SK-N-SH treated with all-trans-retinoic acid at 6 μM for 48 hours (cell line): ENCODE measurements at regions not wholly inside any gene's neighbourhood (a gene's known extent, or its start where the extent isn't known, plus 50 kb on each side); places are given as distances from the start of the nearest gene placed in this dataset.

Experiments used
- ATAC-seq: fragments of 200-7000 bp; cut with Tn5 transposase; 3 replicates; pipeline ENCODE4 v1.9.1; 2020; ENCODE audit warnings: mild to moderate bottlenecking, moderate library complexity
- ARNTL ChIP-seq: fragments of 450-650 bp; formaldehyde crosslinking; IDR thresholded peaks from 2 replicates; pipeline ENCODE4 v1.5.0; 2020; ENCODE audit warnings: low read depth, mild to moderate bottlenecking, moderate library complexity, borderline replicate concordance
- BACH2 ChIP-seq: fragments of 250-450 bp; sonication (Bioruptor Pico); IDR thresholded peaks from 2 replicates; pipeline ENCODE4 v1.9.0; 2021; ENCODE audit warnings: mild to moderate bottlenecking, borderline replicate concordance
- CREB5 ChIP-seq: fragments of 250-450 bp; sonication (Bioruptor Pico); IDR thresholded peaks from 2 replicates; pipeline ENCODE4 v1.5.1; 2020; ENCODE audit warnings: low read depth, mild to moderate bottlenecking, moderate library complexity
- CSDC2 ChIP-seq: fragments of 250-450 bp; sonication (Bioruptor Pico); IDR thresholded peaks from 2 replicates; pipeline ENCODE4 v1.5.0; 2020; ENCODE audit warnings: mild to moderate bottlenecking, moderate library complexity
- CSRNP3 ChIP-seq: fragments of 250-450 bp; sonication (Bioruptor Pico); IDR thresholded peaks from 2 replicates; pipeline ENCODE4 v1.5.1; 2021; ENCODE audit warnings: mild to moderate bottlenecking, moderate library complexity
- ESRRG ChIP-seq: fragments of 250-450 bp; sonication (Bioruptor Pico); IDR thresholded peaks from 2 replicates; pipeline ENCODE4 v1.6.1; 2021; ENCODE audit warnings: mild to moderate bottlenecking
- GLIS3 ChIP-seq: fragments of 250-450 bp; sonication (Bioruptor Pico); IDR thresholded peaks from 2 replicates; pipeline ENCODE4 v1.5.0; 2020; ENCODE audit warnings: mild to moderate bottlenecking, moderate library complexity
- ISL1 ChIP-seq: fragments of 250-450 bp; sonication (Bioruptor Pico); IDR thresholded peaks from 2 replicates; pipeline ENCODE4 v2.1.2; 2022; ENCODE audit warnings: mild to moderate bottlenecking, moderate library complexity
- OSR1 ChIP-seq: fragments of 250-450 bp; sonication (Bioruptor Pico); IDR thresholded peaks from 2 replicates; pipeline ENCODE4 v1.8.0; 2022; ENCODE audit warnings: moderate library complexity, mild to moderate bottlenecking, inconsistent platforms
- PATZ1 ChIP-seq: fragments of 250-450 bp; sonication (Bioruptor Pico); IDR thresholded peaks from 2 replicates; pipeline ENCODE4 v1.8.0; 2020; ENCODE audit warnings: mild to moderate bottlenecking, moderate library complexity, borderline replicate concordance
- POU6F1 ChIP-seq: fragments of 250-450 bp; sonication (Bioruptor Pico); IDR thresholded peaks from 2 replicates; pipeline ENCODE4 v1.8.0; 2021; ENCODE audit warnings: low read depth, mild to moderate bottlenecking, moderate library complexity, borderline replicate concordance
- PPARA ChIP-seq: fragments of 250-450 bp; sonication (Bioruptor Pico); IDR thresholded peaks from 2 replicates; pipeline ENCODE4 v1.5.0; 2020; ENCODE audit warnings: mild to moderate bottlenecking, borderline replicate concordance
- RARB ChIP-seq: fragments of 250-450 bp; sonication (Bioruptor Pico); IDR thresholded peaks from 2 replicates; pipeline ENCODE4 v1.8.0; 2021; ENCODE audit warnings: mild to moderate bottlenecking, moderate library complexity
- SNAI2 ChIP-seq: fragments of 250-450 bp; sonication (Bioruptor Pico); IDR thresholded peaks from 2 replicates; pipeline ENCODE4 v1.5.0; 2020; ENCODE audit warnings: mild to moderate bottlenecking, moderate library complexity
- TCF4 ChIP-seq: fragments of 250-450 bp; sonication (Bioruptor Pico); IDR thresholded peaks from 2 replicates; pipeline ENCODE4 v1.8.0; 2021; ENCODE audit warnings: mild to moderate bottlenecking, moderate library complexity, borderline replicate concordance
- TOX ChIP-seq: fragments of 250-450 bp; sonication (Bioruptor Pico); IDR thresholded peaks from 2 replicates; pipeline ENCODE4 v1.8.0; 2021; ENCODE audit warnings: mild to moderate bottlenecking, moderate library complexity, borderline replicate concordance
- TSHZ2 ChIP-seq: fragments of 250-450 bp; sonication (Bioruptor Pico); IDR thresholded peaks from 2 replicates; pipeline ENCODE4 v1.5.0; 2020; ENCODE audit warnings: mild to moderate bottlenecking, moderate library complexity
- ZC3H10 ChIP-seq: fragments of 250-450 bp; sonication (Bioruptor Pico); IDR thresholded peaks from 2 replicates; pipeline ENCODE4 v1.5.1; 2021; ENCODE audit warnings: mild to moderate bottlenecking, moderate library complexity
- ZFP3 ChIP-seq: fragments of 250-450 bp; sonication (Bioruptor Pico); IDR thresholded peaks from 2 replicates; pipeline ENCODE4 v1.5.0; 2020; ENCODE audit warnings: mild to moderate bottlenecking, moderate library complexity
- ZFP30 ChIP-seq: fragments of 450-650 bp; formaldehyde crosslinking; IDR thresholded peaks from 2 replicates; pipeline ENCODE4 v1.5.0; 2022; ENCODE audit warnings: mild to moderate bottlenecking, moderate library complexity
- ZNF565 ChIP-seq: fragments of 450-650 bp; formaldehyde crosslinking; conservative IDR thresholded peaks from 2 replicates; pipeline ENCODE4 v1.5.0; 2020; ENCODE audit warnings: low read depth, mild to moderate bottlenecking, moderate library complexity
- ZNF70 ChIP-seq: fragments of 450-650 bp; formaldehyde crosslinking; IDR thresholded peaks from 2 replicates; pipeline ENCODE4 v1.5.0; 2020; ENCODE audit warnings: mild to moderate bottlenecking, moderate library complexity
- ZNF8 ChIP-seq: fragments of 450-650 bp; formaldehyde crosslinking; IDR thresholded peaks from 2 replicates; pipeline ENCODE4 v1.5.0; 2020; ENCODE audit warnings: mild to moderate bottlenecking, moderate library complexity

- TF ChIP-seq POU6F1 (CRISPR knock-in tag) (no peak), RARB (no peak), GLIS3 (CRISPR knock-in tag) (no peak)
These were observed 73.8 kb downstream of the CAVIN2 start (continued) for GRCh38 chr2:191773136-191773535.

GRCh38 chr2:191777351-191777750 is 69.5 kb downstream of the CAVIN2 start:
- no peak for ATAC-seq
- TF ChIP-seq ESRRG (CRISPR knock-in tag) (no peak), ZC3H10 (no peak), OSR1 (CRISPR knock-in tag) (no peak), ZFP30 (CRISPR knock-in tag) (no peak), PATZ1 (CRISPR knock-in tag) (no peak), TCF4 (CRISPR knock-in tag) (no peak), ZFP3 (no peak)

- TF ChIP-seq ISL1 (CRISPR knock-in tag) (no peak), CSDC2 (no peak), BACH2 (CRISPR knock-in tag) (no peak), ZFP3 (no peak), RARB (no peak), CREB5 (CRISPR knock-in tag) (no peak), ZNF70 (CRISPR knock-in tag) (no peak), PPARA (CRISPR knock-in tag) (no peak), TCF4 (CRISPR knock-in tag) (no peak), TOX (CRISPR knock-in tag) (no peak), ZNF8 (CRISPR knock-in tag) (no peak), ZNF565 (CRISPR knock-in tag) (no peak)
These were observed 68.8 kb downstream of the CAVIN2 start for GRCh38 chr2:191778041-191778440.

GRCh38 chr2:191782351-191782750 is 64.5 kb downstream of the CAVIN2 start:
- ATAC-seq: no peak
- TF ChIP-seq ZNF565 (CRISPR knock-in tag): no peak
- TF ChIP-seq TOX (CRISPR knock-in tag): no peak
- TF ChIP-seq OSR1 (CRISPR knock-in tag): no peak
- TF ChIP-seq CREB5 (CRISPR knock-in tag): no peak
- no peak for TF ChIP-seq TSHZ2 (CRISPR knock-in tag)
- TF ChIP-seq ISL1 (CRISPR knock-in tag): no peak
- TF ChIP-seq RARB: no peak
- TF ChIP-seq CSDC2: no peak
- no peak for TF ChIP-seq SNAI2 (CRISPR knock-in tag)
- TF ChIP-seq POU6F1 (CRISPR knock-in tag): no peak
- no peak for TF ChIP-seq ZFP3
- no peak for TF ChIP-seq ZC3H10
- TF ChIP-seq ZNF70 (CRISPR knock-in tag): no peak
- TF ChIP-seq ESRRG (CRISPR knock-in tag): no peak
- no peak for TF ChIP-seq ZFP30 (CRISPR knock-in tag)
- TF ChIP-seq CSRNP3 (CRISPR knock-in tag): no peak
- TF ChIP-seq GLIS3 (CRISPR knock-in tag): no peak
- no peak for TF ChIP-seq ARNTL (CRISPR knock-in tag)

More at GRCh38 chr2:191778041-191778440, 68.8 kb downstream of the CAVIN2 start:
- ATAC-seq: no peak
